Colon (tissue), 2 donors: ENCODE measurements at regions not wholly inside any gene's neighbourhood (a gene's known extent, or its start where the extent isn't known, plus 50 kb on each side); places are given as distances from the start of the nearest gene placed in this dataset.
A peak's percentile ranks its signal among the peaks of the same experiment; 100 is the strongest.

Experiments used
- FAIRE-seq: peaks from 2 replicates; lab custom pipeline; 2012; peaks lifted over from hg19 to GRCh38; lab: Jason Lieb, UNC
- donor health status: control.
- donor health status: control.

GRCh38 chr1:216983823-216984222 lies 260.6 kb upstream of the ESRRG start:
- no peak for FAIRE-seq

DNA sequence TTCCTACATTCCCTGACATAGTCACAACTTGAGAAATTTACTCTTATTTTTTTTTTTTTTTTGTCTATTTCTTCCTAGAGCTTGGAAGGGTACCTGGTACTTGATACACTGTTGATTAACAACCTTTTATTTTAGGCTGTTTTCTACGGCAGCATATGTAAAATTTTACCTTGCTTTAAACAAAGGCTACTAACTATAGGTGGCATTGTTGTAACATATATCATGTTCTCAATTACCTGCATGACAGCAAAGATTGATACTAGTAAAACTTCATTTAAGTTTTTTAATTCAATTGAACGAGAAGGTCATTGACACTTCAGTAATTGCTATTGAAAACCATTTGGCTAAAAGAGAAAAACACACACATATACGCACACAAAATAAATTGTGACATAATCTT lies 238.3 kb upstream of the ESRRG start:
- no peak for FAIRE-seq

DNA sequence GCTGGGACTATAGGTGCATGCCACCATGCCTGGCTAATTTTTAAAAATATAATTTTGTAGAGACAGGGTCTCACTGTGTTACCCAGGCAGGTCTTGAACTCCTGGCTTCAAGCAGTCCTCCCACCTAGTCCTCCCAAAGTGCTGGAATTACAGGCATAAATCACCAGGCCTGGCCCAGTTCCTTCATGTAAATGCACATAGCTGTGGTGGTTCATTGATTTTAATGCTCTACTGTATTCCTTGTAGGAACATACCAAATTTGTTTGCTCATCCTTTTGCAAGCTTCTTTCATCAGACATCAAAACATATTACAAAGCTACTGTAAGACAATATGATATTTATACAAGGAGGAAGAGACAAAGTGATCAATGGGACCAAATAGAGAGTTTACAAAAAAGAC lies 237.5 kb upstream of the ESRRG start:
- no peak for FAIRE-seq

DNA sequence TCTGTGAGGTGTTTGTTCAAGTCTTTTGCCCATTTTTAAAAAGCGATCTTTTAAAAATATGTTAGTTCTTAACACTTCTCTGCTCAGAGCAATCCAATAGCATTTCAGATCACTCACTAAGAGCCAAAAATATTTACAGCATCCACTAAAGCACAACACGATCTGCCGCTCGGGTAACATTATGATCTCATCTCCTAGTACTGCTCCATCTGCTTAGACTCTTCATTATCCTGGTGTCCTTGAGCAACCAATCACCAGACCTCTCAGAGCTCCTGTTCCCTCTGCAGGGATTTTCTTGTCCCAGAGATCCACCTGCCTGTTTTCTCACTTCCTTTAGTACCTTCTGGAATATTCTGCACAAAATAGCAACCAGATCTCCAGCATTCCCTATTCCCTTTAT lies 235.3 kb upstream of the ESRRG start:
- no peak for FAIRE-seq

DNA sequence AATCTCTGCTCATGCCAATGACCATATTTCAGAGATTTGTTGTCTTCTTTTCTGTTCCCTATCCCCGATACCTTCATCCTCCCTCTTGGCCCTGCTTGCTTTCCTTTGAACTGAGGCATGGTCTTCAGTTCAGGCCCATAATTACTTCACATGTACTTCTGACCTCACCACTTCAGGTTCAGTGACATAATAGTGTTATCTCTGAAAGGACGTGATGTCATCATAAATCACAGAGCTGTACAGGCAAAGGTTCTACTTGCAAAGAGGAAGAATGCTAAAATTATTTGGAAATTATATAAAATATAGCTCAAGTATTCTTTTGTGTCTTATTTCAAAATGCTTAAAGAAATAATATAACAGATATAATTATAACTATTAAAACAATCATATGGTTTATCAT lies 230.3 kb upstream of the ESRRG start:
- FAIRE-seq, result peak; percentile 10

DNA sequence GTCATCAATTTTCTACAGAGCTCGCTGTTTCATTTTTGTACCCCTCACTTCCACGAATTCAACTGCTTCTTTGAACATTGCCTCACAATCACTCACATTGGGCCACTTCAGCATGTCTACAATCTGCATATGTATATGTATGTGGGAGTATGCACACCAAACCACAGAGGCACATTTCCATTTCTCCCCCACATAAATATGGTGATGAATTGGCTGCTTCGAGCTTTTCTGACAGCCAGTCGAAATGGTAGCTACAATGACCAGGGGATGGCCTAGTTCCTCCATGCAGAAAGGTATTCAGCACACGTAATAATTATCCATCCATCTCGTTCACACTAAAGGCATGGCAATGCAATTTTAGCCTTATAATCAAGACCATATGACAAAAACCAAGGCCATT lies 229.6 kb upstream of the ESRRG start:
- FAIRE-seq, result no peak

DNA sequence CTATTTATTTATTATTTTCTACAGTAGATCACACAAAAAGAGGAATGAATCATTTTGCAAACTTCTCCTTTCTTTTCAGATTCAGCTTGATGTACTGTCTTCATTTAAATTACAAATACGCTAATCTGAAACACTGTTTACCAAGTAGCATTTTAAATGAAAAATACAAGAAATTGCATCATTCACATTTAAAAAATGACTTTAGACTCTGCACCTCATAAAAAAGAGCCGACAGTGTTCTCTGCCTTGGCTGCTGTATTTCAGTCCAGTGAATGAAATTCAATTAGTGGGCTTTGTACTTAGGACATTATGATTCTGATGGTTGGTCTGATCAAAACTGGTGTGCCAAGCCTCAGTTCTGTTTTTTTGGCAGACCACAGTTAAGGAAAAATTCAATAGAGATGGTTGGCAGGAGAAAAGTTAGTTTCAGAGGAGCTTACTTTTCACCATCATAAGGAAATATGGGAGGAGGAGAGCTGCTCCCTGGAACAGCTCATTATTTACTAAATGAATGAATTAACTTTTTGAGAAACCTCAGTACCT lies 222.4 kb upstream of the ESRRG start:
- FAIRE-seq, result no peak

- FAIRE-seq, result no peak
These were observed 221.8 kb upstream of the ESRRG start for GRCh38 chr1:216944864-216945510.

DNA sequence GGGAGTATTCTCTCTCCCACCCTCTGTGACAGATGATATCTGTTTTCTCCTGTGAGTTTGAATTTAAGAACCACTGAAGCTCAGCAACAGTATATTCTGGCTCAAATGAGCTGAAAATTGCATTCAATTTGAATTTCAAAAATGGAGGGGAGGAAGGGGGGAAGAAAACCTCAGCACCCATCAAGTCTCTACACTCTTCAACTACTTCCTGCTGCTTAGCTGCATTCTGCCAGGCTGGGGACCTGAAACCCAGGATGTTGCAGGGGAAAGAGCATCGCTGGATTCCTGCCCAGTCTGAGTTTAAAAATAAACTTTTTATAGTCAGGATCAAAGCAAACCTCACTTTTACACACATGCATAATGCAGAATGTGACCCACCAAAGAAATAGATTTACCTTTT lies 214.3 kb upstream of the ESRRG start:
- no peak for FAIRE-seq

DNA sequence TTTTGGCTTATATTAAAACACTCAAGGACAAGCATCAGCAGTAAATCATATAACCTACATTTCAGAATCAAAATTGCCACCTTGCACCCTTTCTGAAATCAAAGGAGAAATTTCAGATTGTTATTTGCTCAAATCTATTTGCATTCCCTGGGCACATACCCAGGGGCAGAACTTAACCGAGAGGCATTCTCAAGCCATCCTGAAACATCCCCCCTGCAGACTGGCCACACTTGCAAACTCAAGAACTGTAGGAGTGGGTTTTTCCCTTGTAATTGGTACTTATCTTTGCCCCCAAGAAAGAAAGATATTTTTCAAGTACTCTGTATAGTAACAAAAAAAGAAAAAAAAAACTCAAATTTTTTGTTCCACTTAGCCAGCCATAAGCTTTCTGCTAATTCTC lies 213.6 kb upstream of the ESRRG start:
- no peak for FAIRE-seq

GRCh38 chr1:216935901-216936300 lies 212.7 kb upstream of the ESRRG start:
- no peak for FAIRE-seq

DNA sequence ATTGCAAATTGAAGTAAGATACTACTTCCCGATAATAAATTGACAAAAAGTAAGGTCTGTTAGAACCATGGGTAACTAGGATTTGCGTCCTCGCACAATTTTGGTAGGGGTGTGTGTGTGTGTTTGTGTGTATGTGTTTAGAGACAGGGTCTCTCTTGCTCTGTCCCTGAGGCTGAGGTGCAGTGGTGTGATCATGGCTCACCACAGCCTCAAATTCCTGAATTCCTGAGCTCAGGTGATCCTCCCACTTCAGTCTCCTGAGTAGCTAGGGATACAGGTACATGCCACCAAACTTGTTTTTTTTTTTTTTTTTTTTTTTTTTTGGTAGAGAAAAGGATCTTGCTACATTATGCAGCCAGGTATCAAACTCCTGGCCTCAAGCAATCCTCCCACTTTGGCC lies 209.2 kb upstream of the ESRRG start:
- no peak for FAIRE-seq

- no peak for FAIRE-seq
These were observed 206.8 kb upstream of the ESRRG start for GRCh38 chr1:216929870-216930582.

GRCh38 chr1:216927633-216928032 lies 204.4 kb upstream of the ESRRG start:
- FAIRE-seq, result no peak

DNA sequence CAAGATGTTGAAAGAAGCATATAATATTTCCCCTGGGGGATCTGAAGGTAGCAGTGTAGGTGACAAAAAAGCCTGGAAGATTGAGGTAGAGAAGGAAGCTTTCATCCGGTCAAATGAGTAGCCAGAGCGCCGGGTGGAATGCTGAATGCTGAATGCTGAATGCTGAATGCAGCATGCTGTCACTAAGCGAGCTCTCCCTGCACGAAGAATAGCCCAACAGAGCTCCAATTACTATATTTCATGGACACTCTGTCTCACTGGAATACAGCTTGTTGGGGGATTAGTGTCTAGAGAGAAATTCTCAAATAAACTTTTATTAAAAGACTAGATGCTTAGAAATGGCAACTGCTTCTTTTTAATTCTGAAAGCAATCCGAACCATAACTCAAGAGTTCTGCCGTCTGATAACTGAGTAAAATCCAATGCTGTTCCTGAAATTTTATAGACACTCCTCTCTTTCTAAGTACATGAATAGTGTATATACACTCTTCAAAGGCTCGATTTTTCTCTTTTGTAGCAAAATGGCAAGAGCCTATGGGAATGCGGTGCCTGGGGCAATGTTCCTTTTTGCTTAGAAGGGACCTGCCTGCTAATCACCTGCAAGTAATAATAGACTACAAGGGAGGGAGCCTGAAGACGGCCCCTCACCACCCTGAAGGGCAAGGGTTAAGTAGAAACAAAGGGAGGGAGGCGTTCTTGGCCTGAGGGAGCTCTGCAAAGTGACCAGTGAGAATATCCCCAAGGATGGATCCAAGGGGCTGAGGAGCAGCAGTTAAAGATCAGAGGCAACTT lies 203.7 kb upstream of the ESRRG start:
- FAIRE-seq, result no peak

GRCh38 chr1:216925962-216926625 lies 202.9 kb upstream of the ESRRG start:
- no peak for FAIRE-seq

DNA sequence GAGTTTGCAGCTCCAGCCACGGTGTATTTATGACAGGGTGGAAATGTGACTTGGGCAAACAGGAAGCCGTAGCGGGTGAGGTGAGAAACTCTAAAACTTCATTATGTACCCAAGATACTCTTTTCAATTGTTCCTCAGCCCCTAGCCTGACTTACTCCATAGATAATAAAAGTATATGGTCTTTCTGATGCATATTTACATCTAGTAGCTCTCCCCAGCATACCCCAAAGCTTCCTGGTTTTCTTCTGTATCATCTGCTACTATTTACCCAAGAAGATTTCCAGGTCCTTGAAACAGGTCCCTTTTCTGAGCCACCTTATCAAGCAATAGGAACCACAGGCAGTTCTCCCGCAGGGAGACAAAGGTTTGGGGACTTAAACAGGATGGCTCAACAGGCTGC lies 201.5 kb upstream of the ESRRG start:
- FAIRE-seq, result no peak

GRCh38 chr1:216923601-216924000 lies 200.4 kb upstream of the ESRRG start:
- FAIRE-seq, result no peak

DNA sequence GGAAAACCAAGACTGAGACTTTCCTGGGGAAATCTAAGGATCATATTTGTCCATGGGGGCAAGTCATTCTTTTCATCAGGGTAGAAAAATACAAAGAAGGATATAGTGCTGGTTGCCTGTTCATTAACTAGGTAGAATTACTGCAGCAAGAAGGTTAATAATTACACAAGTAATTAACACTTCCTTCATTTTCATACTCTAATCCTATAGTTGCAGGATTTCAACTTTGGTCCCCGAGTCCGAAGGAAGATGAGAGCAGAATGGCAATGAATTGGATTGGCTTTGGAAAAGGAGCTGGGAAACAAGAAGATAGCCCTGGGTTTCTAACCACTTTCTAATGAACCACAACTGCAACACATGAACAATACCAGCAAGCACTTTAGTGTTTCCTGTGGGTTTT lies 199.2 kb upstream of the ESRRG start:
- FAIRE-seq, result no peak

- no peak for FAIRE-seq
These were observed 198.6 kb upstream of the ESRRG start for GRCh38 chr1:216921866-216922265.

DNA sequence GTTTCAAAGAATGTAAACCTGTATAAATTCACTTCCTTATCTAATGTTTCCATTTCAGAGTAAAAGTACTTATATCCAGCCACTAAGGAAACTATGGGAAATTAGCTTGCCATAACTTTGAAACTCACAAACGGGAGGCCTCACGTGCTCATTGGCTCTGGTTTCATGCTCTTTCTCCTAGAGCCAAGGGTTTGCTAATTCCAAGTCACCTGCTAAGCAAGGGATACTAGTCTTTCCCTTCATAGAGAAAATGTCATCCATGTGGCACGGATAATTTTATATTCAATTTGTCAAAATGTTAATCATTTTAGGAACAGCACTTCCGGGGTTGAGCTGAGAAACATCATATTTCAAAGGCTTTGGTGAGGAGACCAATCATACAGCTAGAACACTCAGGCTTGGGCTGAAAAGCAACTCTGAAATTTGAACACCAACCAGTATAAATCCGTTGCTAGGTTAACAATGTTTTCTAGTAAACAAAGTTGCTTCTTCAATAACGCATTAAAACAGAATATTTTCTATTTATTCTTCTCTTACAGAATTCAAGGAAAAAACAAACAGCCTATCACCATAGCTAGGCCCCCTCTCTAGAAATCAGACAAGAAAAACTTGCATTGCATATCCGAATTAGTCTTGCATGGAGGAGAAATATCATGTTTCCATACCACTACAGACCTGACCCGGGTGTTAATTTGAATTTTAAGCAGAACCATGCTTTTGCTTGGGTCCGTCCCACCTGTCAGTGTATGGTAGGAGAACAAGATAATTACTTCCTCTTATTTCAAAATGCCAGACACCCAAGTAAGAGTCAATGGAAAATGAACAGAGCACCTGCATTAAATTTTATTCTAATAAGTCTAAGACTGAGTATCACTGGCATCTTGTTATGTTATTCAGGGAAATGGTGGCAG lies 196.1 kb upstream of the ESRRG start:
- FAIRE-seq, result no peak
